KMS-11 (cell line): ENCODE measurements at regions not wholly inside any gene's neighbourhood (a gene's known extent, or its start where the extent isn't known, plus 50 kb on each side); places are given as distances from the start of the nearest gene placed in this dataset.

Experiments used
- H2AFZ ChIP-seq: fragments of 200-600 bp; sonication (generic); 2 replicates; pipeline ENCODE4 v1.6.1; 2016; ENCODE audit warnings: antibody characterized with exemption, mixed run types, low read depth
- H3K27ac ChIP-seq: fragments of 200-600 bp; sonication (generic); 2 replicates; pipeline ENCODE4 v1.6.1; 2016; ENCODE audit warnings: mild to moderate bottlenecking, mixed run types
- H3K27me3 ChIP-seq: fragments of 200-600 bp; sonication (generic); 2 replicates; pipeline ENCODE4 v1.6.1; 2017; ENCODE audit warnings: mild to moderate bottlenecking, low read depth, mixed run types, moderate library complexity; ENCODE audit not compliant: insufficient read depth
- H3K36me3 ChIP-seq: fragments of 200-600 bp; sonication (generic); 2 replicates; pipeline ENCODE4 v1.6.1; 2017; ENCODE audit warnings: mild to moderate bottlenecking, mixed run types; ENCODE audit not compliant: insufficient read depth
- H3K4me1 ChIP-seq: fragments of 200-600 bp; sonication (generic); 2 replicates; pipeline ENCODE4 v1.6.1; 2016; ENCODE audit warnings: mild to moderate bottlenecking, low read depth, mixed run types; ENCODE audit not compliant: poor library complexity, severe bottlenecking
- H3K4me2 ChIP-seq: fragments of 200-600 bp; sonication (generic); 2 replicates; pipeline ENCODE4 v1.7.0; 2016; ENCODE audit warnings: mild to moderate bottlenecking, mixed run types
- H3K4me3 ChIP-seq: fragments of 200-600 bp; sonication (generic); IDR thresholded peaks from 2 replicates; pipeline ENCODE4 v1.6.1; 2017; ENCODE audit warnings: low read depth, low read length, mixed read lengths; ENCODE audit not compliant: insufficient read depth
- H3K79me2 ChIP-seq: fragments of 200-600 bp; sonication (generic); 2 replicates; pipeline ENCODE4 v1.6.1; 2016; ENCODE audit warnings: low read depth, mixed run types; ENCODE audit not compliant: insufficient read depth
- H3K9ac ChIP-seq: fragments of 200-600 bp; sonication (generic); 2 replicates; pipeline ENCODE4 v1.6.1; 2016; ENCODE audit warnings: mild to moderate bottlenecking, mixed run types
- H4K20me1 ChIP-seq: fragments of 200-600 bp; sonication (generic); 2 replicates; pipeline ENCODE4 v1.6.1; 2016; ENCODE audit warnings: mild to moderate bottlenecking, mixed run types; ENCODE audit not compliant: insufficient read depth
- TF ChIP-seq, protein P1 (sequence below): fragments of 200-600 bp; sonication (generic); conservative IDR thresholded peaks from 2 replicates; pipeline ENCODE4 v1.6.1; 2017; ENCODE audit warnings: low read depth, mild to moderate bottlenecking, antibody characterized with exemption, low read length, moderate library complexity, mixed read lengths

GRCh38 chr4:126027601-126028000 lies 712.8 kb downstream of the FAT4 start:
- Histone ChIP-seq H3K9ac (no peak overlapping the region), H3K4me3 (no peak overlapping the region), H2AFZ (no peak overlapping the region), H3K79me2 (no peaks in the 10 kb centered on the region), H3K27me3 (no peaks in the 10 kb centered on the region), H3K36me3 (no peaks in the 10 kb centered on the region), H4K20me1 (no peaks in the 10 kb centered on the region), H3K27ac (no peak overlapping the region), H3K4me2 (no peak overlapping the region), H3K4me1 (no peaks in the 10 kb centered on the region)
- TF ChIP-seq, protein P1, sequence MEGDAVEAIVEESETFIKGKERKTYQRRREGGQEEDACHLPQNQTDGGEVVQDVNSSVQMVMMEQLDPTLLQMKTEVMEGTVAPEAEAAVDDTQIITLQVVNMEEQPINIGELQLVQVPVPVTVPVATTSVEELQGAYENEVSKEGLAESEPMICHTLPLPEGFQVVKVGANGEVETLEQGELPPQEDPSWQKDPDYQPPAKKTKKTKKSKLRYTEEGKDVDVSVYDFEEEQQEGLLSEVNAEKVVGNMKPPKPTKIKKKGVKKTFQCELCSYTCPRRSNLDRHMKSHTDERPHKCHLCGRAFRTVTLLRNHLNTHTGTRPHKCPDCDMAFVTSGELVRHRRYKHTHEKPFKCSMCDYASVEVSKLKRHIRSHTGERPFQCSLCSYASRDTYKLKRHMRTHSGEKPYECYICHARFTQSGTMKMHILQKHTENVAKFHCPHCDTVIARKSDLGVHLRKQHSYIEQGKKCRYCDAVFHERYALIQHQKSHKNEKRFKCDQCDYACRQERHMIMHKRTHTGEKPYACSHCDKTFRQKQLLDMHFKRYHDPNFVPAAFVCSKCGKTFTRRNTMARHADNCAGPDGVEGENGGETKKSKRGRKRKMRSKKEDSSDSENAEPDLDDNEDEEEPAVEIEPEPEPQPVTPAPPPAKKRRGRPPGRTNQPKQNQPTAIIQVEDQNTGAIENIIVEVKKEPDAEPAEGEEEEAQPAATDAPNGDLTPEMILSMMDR = no peak

DNA sequence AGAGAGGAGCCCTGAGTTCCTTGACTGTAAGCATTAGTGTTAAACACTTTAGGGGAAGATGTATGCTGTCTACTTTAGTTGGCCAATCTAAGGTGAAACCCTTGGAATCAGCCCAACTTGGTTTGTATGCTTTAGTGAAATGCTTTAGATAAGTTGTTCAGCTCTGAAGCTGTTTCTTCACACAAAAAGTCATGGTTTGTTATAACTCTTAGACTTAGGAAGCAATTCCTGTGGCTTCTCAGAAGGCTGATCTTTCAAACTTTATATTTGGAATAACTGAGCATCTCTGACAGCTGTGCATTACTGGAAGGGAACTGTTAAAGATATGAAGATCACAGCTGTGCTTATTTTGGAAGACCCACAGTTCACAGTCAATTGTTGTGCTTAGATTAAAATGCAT lies 714.1 kb downstream of the FAT4 start:
- TF ChIP-seq, protein P1 = no peak
- no peak overlapping the region for H3K9ac ChIP-seq
- H3K36me3 ChIP-seq = no peaks in the 10 kb centered on the region
- H3K4me2 ChIP-seq = no peak overlapping the region
- H3K4me1 ChIP-seq = no peaks in the 10 kb centered on the region
- no peaks in the 10 kb centered on the region for H3K79me2 ChIP-seq
- H3K4me3 ChIP-seq = no peak overlapping the region
- H2AFZ ChIP-seq = no peak overlapping the region
- no peaks in the 10 kb centered on the region for H3K27me3 ChIP-seq
- no peak overlapping the region for H3K27ac ChIP-seq
- H4K20me1 ChIP-seq = no peaks in the 10 kb centered on the region

DNA sequence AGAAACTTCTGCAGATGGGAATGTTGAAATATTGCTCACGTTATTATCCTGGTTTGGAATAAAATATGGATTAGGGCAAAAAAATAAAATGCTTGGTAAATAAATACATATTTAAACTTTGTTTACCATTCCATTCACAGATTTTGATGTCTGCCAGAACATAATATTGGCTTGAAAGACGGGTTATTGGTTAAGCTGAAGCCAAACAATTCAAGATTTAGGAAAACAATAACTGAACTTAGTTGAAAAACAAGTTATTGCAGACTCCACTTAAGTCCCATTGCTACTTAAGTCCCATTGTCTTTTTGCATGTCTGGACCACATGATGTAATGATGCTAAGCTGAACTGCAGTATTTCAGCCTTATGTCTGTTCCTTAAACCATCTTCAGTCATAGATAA lies 722.5 kb downstream of the FAT4 start:
- Histone ChIP-seq H3K27me3 (no peaks in the 10 kb centered on the region), H3K4me2 (no peak overlapping the region), H3K4me1 (no peaks in the 10 kb centered on the region), H2AFZ (no peak overlapping the region), H3K36me3 (no peaks in the 10 kb centered on the region), H3K4me3 (no peak overlapping the region), H3K27ac (no peak overlapping the region), H3K9ac (no peak overlapping the region), H4K20me1 (no peaks in the 10 kb centered on the region), H3K79me2 (no peaks in the 10 kb centered on the region)
- TF ChIP-seq, protein P1 = no peak

- no peak overlapping the region for H3K9ac ChIP-seq
- H4K20me1 ChIP-seq = no peaks in the 10 kb centered on the region
- no peaks in the 10 kb centered on the region for H3K27me3 ChIP-seq
- H3K27ac ChIP-seq = no peak overlapping the region
- H3K36me3 ChIP-seq = no peaks in the 10 kb centered on the region
- no peak overlapping the region for H2AFZ ChIP-seq
- H3K79me2 ChIP-seq = no peaks in the 10 kb centered on the region
- H3K4me1 ChIP-seq = no peaks in the 10 kb centered on the region
- H3K4me2 ChIP-seq = no peak overlapping the region
- TF ChIP-seq, protein P1 = no peak
- H3K4me3 ChIP-seq = no peak overlapping the region
Observed at GRCh38 chr4:126038502-126039144, 723.9 kb downstream of the FAT4 start.
